ENCODE measurements at regions not wholly inside any gene's neighbourhood (a gene's known extent, or its start where the extent isn't known, plus 50 kb on each side); places are given as distances from the start of the nearest gene placed in this dataset.
A peak's percentile ranks its signal among the peaks of the same experiment; 100 is the strongest.

DNA sequence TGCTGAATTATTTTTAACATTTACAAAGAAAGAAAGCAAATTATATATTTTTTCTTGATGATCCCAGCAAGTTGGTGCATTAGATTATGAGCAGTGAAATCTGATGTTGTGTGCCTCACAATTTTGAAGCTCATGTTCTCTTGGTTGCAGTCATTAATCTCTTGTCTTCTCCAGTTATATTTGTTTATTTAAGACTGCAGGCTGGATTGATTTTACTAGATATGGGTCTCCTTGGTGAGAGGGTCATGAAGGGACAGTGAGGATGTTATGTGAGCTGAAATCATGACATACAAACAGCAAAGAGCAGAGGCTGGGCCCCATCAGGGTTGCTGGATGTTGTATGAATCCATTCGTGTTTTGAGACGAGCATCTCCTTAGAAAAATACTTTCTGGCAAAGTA, 64.2 kb upstream of the AKIRIN2 start:
- TF ChIP-seq RARA (CRISPR knock-in tag; IDR thresholded peaks at IDR 0.05) (0 out of 2 replicates have a peak, but pooled peaks have one; percentile 31), BCL6 (CRISPR knock-in tag; IDR thresholded peaks at IDR 0.05) (peak; percentile 25; the same call in 1 of the 2 replicates), CREM (IDR thresholded peaks at IDR 0.05) (no peak), CREM (CRISPR knock-in tag; IDR thresholded peaks at IDR 0.05) (no peak), SMAD9 (CRISPR knock-in tag; IDR thresholded peaks at IDR 0.05) (no peak)
- TF ChIP-seq, protein P1, sequence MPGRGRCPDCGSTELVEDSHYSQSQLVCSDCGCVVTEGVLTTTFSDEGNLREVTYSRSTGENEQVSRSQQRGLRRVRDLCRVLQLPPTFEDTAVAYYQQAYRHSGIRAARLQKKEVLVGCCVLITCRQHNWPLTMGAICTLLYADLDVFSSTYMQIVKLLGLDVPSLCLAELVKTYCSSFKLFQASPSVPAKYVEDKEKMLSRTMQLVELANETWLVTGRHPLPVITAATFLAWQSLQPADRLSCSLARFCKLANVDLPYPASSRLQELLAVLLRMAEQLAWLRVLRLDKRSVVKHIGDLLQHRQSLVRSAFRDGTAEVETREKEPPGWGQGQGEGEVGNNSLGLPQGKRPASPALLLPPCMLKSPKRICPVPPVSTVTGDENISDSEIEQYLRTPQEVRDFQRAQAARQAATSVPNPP (CRISPR knock-in tag; IDR thresholded peaks at IDR 0.05): no peak
- no peaks in the 10 kb centered on the region for H3K9me3 ChIP-seq (ENCODE audit: low read length)
- no peak overlapping the region for H3K4me3 ChIP-seq (replicated peaks in 1 of 3; ENCODE audit: insufficient read depth in 1 of 3, low read depth in 2 of 3, low read length in 3 of 3)
- in situ Hi-C loops (cut with HindIII; ENCODE audit: extremely low pct_ligation_motif_present, low pct_unique_long_range_greater_than_20kb) (no loop called here), intact Hi-C loops (cut with micrococcal nuclease; ENCODE audit: unreplicated experiment) (no loop called here)
- ChIA-PET POLR2A (no interaction called here), CTCF (ENCODE audit: low intra/inter-chr PET ratio, low total read pairs) (no interaction called here)
- BruUV-seq (replicated peaks): no TSS peak
- FAIRE-seq (peak; percentile 44), ATAC-seq (peak; percentile 37; the same call in 1 of the 3 replicates), DNase-seq (ENCODE audit: low spot score) (peak; percentile 37)
- H3K27ac ChIP-seq (ENCODE audit: extremely low read length, insufficient read depth, low read length): no peak overlapping the region
- no peaks in the 10 kb centered on the region for H4K20me1 ChIP-seq (ENCODE audit: insufficient read depth, low read length)
- H2AFZ ChIP-seq (ENCODE audit: low read length): no peak overlapping the region
- H3K9ac ChIP-seq (ENCODE audit: insufficient read depth, low read depth, low read length): no peak overlapping the region
- H3K79me2 ChIP-seq (ENCODE audit: insufficient read depth, low read length): no peaks in the 10 kb centered on the region
- WGBS (ENCODE audit: low lambda C conversion rate): 78% methylated on average over 2 of the region's 2 CpGs
- no peaks in the 10 kb centered on the region for H3K36me3 ChIP-seq (replicated peaks in 1 of 2; ENCODE audit: control insufficient read depth in 1 of 2, insufficient read depth in 2 of 2, low read length in 2 of 2)
- H3K27me3 ChIP-seq (ENCODE audit: control insufficient read depth in 1 of 2, insufficient read depth in 2 of 2, low read length in 2 of 2): no peaks in the 10 kb centered on the region
- H3K4me2 ChIP-seq (ENCODE audit: low read depth, low read length): no peak overlapping the region
- H3K4me1 ChIP-seq (ENCODE audit: insufficient read depth, low read length): peaks cover 32% of the 10 kb centered on the region

DNA sequence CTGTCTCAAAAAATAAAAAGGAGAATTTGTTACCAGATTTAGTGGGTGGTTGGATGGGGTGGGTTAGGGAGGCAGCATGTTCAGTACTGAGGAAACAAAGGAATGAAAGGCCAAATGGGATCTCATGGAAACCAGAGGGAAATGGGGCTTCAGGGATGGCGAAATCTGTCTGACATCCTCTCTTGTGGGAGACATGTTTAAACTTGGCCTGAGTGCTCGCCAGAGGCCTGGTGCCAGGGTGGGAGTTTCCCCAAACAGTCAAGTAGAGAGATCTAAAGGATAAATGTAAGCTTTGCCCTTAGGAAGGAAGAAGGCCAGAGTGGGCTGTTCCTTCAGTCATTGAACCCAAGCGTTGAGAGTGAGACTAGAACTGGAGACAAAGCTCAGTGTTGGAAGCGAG, 61.9 kb upstream of the AKIRIN2 start:
- POLR2A ChIA-PET: no interaction called here
- WGBS (ENCODE audit: low lambda C conversion rate): 89% methylated on average over 4 of the region's 4 CpGs
- TF ChIP-seq, protein P2, sequence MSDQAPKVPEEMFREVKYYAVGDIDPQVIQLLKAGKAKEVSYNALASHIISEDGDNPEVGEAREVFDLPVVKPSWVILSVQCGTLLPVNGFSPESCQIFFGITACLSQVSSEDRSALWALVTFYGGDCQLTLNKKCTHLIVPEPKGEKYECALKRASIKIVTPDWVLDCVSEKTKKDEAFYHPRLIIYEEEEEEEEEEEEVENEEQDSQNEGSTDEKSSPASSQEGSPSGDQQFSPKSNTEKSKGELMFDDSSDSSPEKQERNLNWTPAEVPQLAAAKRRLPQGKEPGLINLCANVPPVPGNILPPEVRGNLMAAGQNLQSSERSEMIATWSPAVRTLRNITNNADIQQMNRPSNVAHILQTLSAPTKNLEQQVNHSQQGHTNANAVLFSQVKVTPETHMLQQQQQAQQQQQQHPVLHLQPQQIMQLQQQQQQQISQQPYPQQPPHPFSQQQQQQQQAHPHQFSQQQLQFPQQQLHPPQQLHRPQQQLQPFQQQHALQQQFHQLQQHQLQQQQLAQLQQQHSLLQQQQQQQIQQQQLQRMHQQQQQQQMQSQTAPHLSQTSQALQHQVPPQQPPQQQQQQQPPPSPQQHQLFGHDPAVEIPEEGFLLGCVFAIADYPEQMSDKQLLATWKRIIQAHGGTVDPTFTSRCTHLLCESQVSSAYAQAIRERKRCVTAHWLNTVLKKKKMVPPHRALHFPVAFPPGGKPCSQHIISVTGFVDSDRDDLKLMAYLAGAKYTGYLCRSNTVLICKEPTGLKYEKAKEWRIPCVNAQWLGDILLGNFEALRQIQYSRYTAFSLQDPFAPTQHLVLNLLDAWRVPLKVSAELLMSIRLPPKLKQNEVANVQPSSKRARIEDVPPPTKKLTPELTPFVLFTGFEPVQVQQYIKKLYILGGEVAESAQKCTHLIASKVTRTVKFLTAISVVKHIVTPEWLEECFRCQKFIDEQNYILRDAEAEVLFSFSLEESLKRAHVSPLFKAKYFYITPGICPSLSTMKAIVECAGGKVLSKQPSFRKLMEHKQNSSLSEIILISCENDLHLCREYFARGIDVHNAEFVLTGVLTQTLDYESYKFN (CRISPR knock-in tag; conservative IDR thresholded peaks at IDR 0.05): no peak
- TF ChIP-seq GTF2F1 (IDR thresholded peaks at IDR 0.05; ENCODE audit: low read length): no peak
- TF ChIP-seq STAT5B (CRISPR knock-in tag; IDR thresholded peaks at IDR 0.05): no peak
- TF ChIP-seq, protein P3, sequence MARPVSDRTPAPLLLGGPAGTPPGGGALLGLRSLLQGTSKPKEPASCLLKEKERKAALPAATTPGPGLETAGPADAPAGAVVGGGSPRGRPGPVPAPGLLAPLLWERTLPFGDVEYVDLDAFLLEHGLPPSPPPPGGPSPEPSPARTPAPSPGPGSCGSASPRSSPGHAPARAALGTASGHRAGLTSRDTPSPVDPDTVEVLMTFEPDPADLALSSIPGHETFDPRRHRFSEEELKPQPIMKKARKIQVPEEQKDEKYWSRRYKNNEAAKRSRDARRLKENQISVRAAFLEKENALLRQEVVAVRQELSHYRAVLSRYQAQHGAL (CRISPR knock-in tag; IDR thresholded peaks at IDR 0.05; ENCODE audit: not compliant biosample characterization): no peak
- no peak for TF ChIP-seq ZNF430 (CRISPR knock-in tag; IDR thresholded peaks at IDR 0.05)
- TF ChIP-seq TSC22D2 (CRISPR knock-in tag; IDR thresholded peaks at IDR 0.05; ENCODE audit: borderline replicate concordance): no peak
- no peak for TF ChIP-seq IKZF1 (IDR thresholded peaks at IDR 0.05)
- no peak for TF ChIP-seq GTF3A (CRISPR knock-in tag; conservative IDR thresholded peaks at IDR 0.05)
- no peak for TF ChIP-seq ZBTB7B (CRISPR knock-in tag; IDR thresholded peaks at IDR 0.05)
- TF ChIP-seq ZFP82 (CRISPR knock-in tag; IDR thresholded peaks at IDR 0.05; ENCODE audit: borderline replicate concordance): no peak
- no peak for TF ChIP-seq MXI1 (IDR thresholded peaks at IDR 0.05; ENCODE audit: borderline replicate concordance, low read depth, low read length)

More for the DNA sequence above, 61.9 kb upstream of the AKIRIN2 start:
- Histone ChIP-seq H3K4me1 (ENCODE audit: insufficient read depth, low read length) (peaks cover 30% of the 10 kb centered on the region), H3K36me3 (replicated peaks in 1 of 2; ENCODE audit: control insufficient read depth in 1 of 2, insufficient read depth in 2 of 2, low read length in 2 of 2) (no peaks in the 10 kb centered on the region), H2AFZ (ENCODE audit: low read length) (no peak overlapping the region), H3K27me3 (ENCODE audit: control insufficient read depth in 1 of 2, insufficient read depth in 2 of 2, low read length in 2 of 2) (no peaks in the 10 kb centered on the region), H3K9me3 (ENCODE audit: low read length) (no peaks in the 10 kb centered on the region), H3K4me2 (ENCODE audit: low read depth, low read length) (no peak overlapping the region), H3K27ac (ENCODE audit: extremely low read length, insufficient read depth, low read length) (no peak overlapping the region), H3K4me3 (replicated peaks in 1 of 3; ENCODE audit: insufficient read depth in 1 of 3, low read depth in 2 of 3, low read length in 3 of 3) (no peak overlapping the region), H3K9ac (ENCODE audit: insufficient read depth, low read depth, low read length) (no peak overlapping the region), H4K20me1 (ENCODE audit: insufficient read depth, low read length) (no peaks in the 10 kb centered on the region), H3K79me2 (ENCODE audit: insufficient read depth, low read length) (no peaks in the 10 kb centered on the region)
- ATAC-seq (no peak), FAIRE-seq (no peak), DNase-seq (ENCODE audit: low spot score) (no peak)
- BruUV-seq (replicated peaks): no TSS peak
- CTCF ChIA-PET (ENCODE audit: low intra/inter-chr PET ratio, low total read pairs): no interaction called here
- intact Hi-C loops (cut with micrococcal nuclease; ENCODE audit: unreplicated experiment) (no loop called here), in situ Hi-C loops (cut with HindIII; ENCODE audit: extremely low pct_ligation_motif_present, low pct_unique_long_range_greater_than_20kb) (no loop called here)
